Loucy (cell line): ENCODE measurements at regions not wholly inside any gene's neighbourhood (a gene's known extent, or its start where the extent isn't known, plus 50 kb on each side); places are given as distances from the start of the nearest gene placed in this dataset.

Source experiments
- CTCF ChIP-seq: fragments of 200-600 bp; sonication (generic); conservative IDR thresholded peaks from 2 replicates; pipeline ENCODE4 v1.5.1; 2014; ENCODE audit warnings: mild to moderate bottlenecking, antibody characterized with exemption, low read length
- EZH2phosphoT487 ChIP-seq: fragments of 200-600 bp; IDR thresholded peaks from 2 replicates; pipeline ENCODE4 v1.6.1; 2018; ENCODE audit warnings: antibody characterized with exemption, mild to moderate bottlenecking, moderate library complexity, borderline replicate concordance

- TF ChIP-seq CTCF, result no peak
- TF ChIP-seq EZH2phosphoT487, result no peak
Measured at GRCh38 chr12:76618031-76618430, 58.5 kb upstream of the OSBPL8 start.
